Uterus (tissue), 3 donors: ENCODE measurements at regions not wholly inside any gene's neighbourhood (a gene's known extent, or its start where the extent isn't known, plus 50 kb on each side); places are given as distances from the start of the nearest gene placed in this dataset.

Source experiments
- DNase-seq, 2 donors: peaks; one replicate each; pipeline ENCODE4 v3.0.0-alpha.2; 2019 to 2020
- H3K27ac ChIP-seq, 2 donors: fragments of 200-600 bp; sonication (generic); 1 replicate in 1 of 2; 2 replicates in 1 of 2; pipeline ENCODE4 v1.5.1; 2016 to 2018
- H3K27me3 ChIP-seq, 2 donors: fragments of 200-600 bp; sonication (generic); one replicate each; pipeline ENCODE4 v1.5.1; 2018 to 2019; ENCODE audit warnings: control low read depth in 1 of 2
- H3K36me3 ChIP-seq, 2 donors: fragments of 200-600 bp; sonication (generic); one replicate each; pipeline ENCODE4 v1.5.1; 2019; ENCODE audit warnings: control low read depth in 1 of 2
- H3K4me1 ChIP-seq, 2 donors: fragments of 200-600 bp; sonication (generic); one replicate each; pipeline ENCODE4 v1.5.1; 2018 to 2019; ENCODE audit warnings: control low read depth in 1 of 2
- H3K4me3 ChIP-seq, 2 donors: fragments of 200-600 bp; sonication (generic); 1 replicate in 1 of 2; 2 replicates in 1 of 2; pipeline ENCODE4 v1.5.1; 2018 to 2019; ENCODE audit warnings: mild to moderate bottlenecking in 1 of 2
- H3K9me3 ChIP-seq, 2 donors: fragments of 200-600 bp; sonication (generic); one replicate each; pipeline ENCODE4 v1.5.1; 2019; ENCODE audit warnings: control low read depth in 1 of 2
- CTCF ChIP-seq, 4 experiments: fragments of 200-600 bp in 2 of 4; fragments of 450-650 bp in 2 of 4; sonication (generic) in 2 of 4; IDR thresholded peaks; one replicate each; pipeline ENCODE4 v1.5.1; 2016 to 2019; ENCODE audit warnings: antibody characterized with exemption in 4 of 4, mild to moderate bottlenecking in 2 of 4, moderate library complexity in 1 of 4
- POLR2A ChIP-seq, 2 donors: fragments of 450-650 bp; IDR thresholded peaks; one replicate each; pipeline ENCODE4 v1.6.1; 2016; ENCODE audit warnings: antibody characterized with exemption in 2 of 2, mild to moderate bottlenecking in 1 of 2, moderate library complexity in 1 of 2
- intact Hi-C: fragments of 100-400 bp; cut with DNase I; formaldehyde crosslinking; loops from one replicate; pipeline ENCODE4 v1.15.1; 2023; ENCODE audit warnings: low total_unique reads
- donor health status: DM: yes; HTN: yes; CAD: no.

- DNase-seq: no peak
- Histone ChIP-seq H3K27me3 (no peaks in the 10 kb centered on the region), H3K4me1 (no peaks in the 10 kb centered on the region), H3K4me3 (no peak overlapping the region), H3K9me3 (no peaks in the 10 kb centered on the region), H3K36me3 (no peaks in the 10 kb centered on the region), H3K27ac (no peak overlapping the region)
- intact Hi-C loops: no loop called here
- TF ChIP-seq POLR2A (IDR thresholded peaks at IDR 0.05) (no peak), CTCF (IDR thresholded peaks at IDR 0.05) (no peak)
Measured at GRCh38 chr20:22810626-22811569, 224.2 kb upstream of the SSTR4 start.

GRCh38 chr20:22814471-22815205 is 220.5 kb upstream of the SSTR4 start:
- Histone ChIP-seq H3K36me3 (no peaks in the 10 kb centered on the region), H3K27me3 (no peaks in the 10 kb centered on the region), H3K4me1 (no peaks in the 10 kb centered on the region), H3K9me3 (no peaks in the 10 kb centered on the region), H3K27ac (no peak overlapping the region), H3K4me3 (no peak overlapping the region)
- intact Hi-C loops: no loop called here
- TF ChIP-seq POLR2A (IDR thresholded peaks at IDR 0.05) (no peak), CTCF (IDR thresholded peaks at IDR 0.05) (no peak)
- DNase-seq: no peak

- no peaks in the 10 kb centered on the region for H3K9me3 ChIP-seq
- no peak for DNase-seq
- TF ChIP-seq CTCF (IDR thresholded peaks at IDR 0.05) (no peak), POLR2A (IDR thresholded peaks at IDR 0.05) (no peak)
- no peaks in the 10 kb centered on the region for H3K27me3 ChIP-seq
- intact Hi-C loops: no loop called here
- H3K4me3 ChIP-seq: no peak overlapping the region
- H3K27ac ChIP-seq: no peak overlapping the region
- no peaks in the 10 kb centered on the region for H3K36me3 ChIP-seq
- H3K4me1 ChIP-seq: no peaks in the 10 kb centered on the region
Measured at GRCh38 chr20:22815206-22815551, 219.9 kb upstream of the SSTR4 start.

- no peak for DNase-seq
- H3K9me3 ChIP-seq: no peaks in the 10 kb centered on the region
- H3K27me3 ChIP-seq: no peaks in the 10 kb centered on the region
- no peak for TF ChIP-seq CTCF (IDR thresholded peaks at IDR 0.05)
- no peak for TF ChIP-seq POLR2A (IDR thresholded peaks at IDR 0.05)
- no peak overlapping the region for H3K27ac ChIP-seq
- intact Hi-C loops: no loop called here
- no peaks in the 10 kb centered on the region for H3K36me3 ChIP-seq
- no peak overlapping the region for H3K4me3 ChIP-seq
- no peaks in the 10 kb centered on the region for H3K4me1 ChIP-seq
Measured at GRCh38 chr20:22815603-22816315, 219.4 kb upstream of the SSTR4 start.
